GM21526 (cell line): ENCODE measurements at regions not wholly inside any gene's neighbourhood (a gene's known extent, or its start where the extent isn't known, plus 50 kb on each side); places are given as distances from the start of the nearest gene placed in this dataset.
"Not testable (repeated sequence)": the region's sequence is repeated elsewhere in the genome, so short reads cannot be mapped to it uniquely, and the experiment has no call there.

Experiments
- ATAC-seq: cut with Tn5 transposase; IDR thresholded peaks from one replicate; pipeline ENCODE4 v1.9.1; 2021; ENCODE audit warnings: moderate library complexity; ENCODE audit not compliant: unreplicated experiment, low FRiP score

DNA sequence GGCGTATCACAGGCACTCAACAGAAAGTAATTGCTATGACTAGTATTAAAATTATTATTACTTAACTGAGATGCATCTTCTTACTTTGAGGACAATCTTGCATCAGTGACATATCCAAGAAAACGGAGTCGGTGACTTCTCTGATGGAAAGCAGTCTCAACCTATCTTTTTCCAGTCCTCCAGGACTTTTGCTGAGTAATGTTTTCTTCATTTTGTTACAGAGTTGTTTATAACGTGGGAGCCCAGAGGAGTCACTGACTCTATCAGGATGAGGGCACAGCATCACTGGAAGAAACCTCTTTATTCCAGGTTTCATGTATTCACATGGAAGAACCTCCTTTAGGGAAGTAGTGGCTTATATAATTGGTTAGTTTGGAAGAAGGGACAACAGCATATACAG, 51.5 kb upstream of the MELK start:
- ATAC-seq = no peak

DNA sequence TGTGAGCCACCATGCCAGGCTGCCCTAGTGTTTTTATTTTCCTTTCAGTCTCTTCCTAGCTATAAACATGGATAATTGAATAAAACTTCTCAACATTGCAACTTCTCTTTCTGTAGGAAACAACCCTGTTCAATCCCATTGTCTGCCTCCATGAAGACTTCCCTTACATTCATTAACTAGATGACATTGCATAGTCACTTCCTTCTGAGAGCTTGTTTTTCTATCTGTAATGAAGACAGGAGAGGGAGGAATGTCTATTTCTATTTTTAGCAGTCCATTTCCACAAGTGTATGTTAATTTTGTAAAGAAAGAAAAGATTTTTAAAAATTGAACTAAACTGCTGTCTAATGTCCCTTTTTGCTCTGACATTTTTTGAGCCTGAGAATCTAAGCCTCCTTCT, 55.6 kb upstream of the MELK start:
- ATAC-seq = no peak

DNA sequence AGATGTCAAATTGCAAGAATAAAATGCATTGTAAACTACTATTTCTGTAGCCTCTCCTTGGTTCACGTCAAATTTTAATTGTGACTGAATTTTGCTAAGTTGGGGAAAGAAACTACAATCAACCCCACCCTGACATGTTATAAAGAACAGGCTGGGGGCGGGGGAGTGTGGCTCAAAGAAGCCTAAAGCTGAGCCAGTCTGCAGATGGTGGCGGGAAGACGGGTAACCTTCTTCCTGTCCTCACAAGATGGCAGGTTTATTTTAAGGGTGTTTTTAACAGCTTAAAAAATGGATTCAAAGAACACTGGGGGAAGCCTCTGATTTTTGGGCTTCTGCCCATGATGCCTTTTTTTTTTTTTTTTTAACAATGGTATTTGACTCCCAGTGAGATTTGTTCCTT, 68.5 kb upstream of the MELK start:
- no peak for ATAC-seq

DNA sequence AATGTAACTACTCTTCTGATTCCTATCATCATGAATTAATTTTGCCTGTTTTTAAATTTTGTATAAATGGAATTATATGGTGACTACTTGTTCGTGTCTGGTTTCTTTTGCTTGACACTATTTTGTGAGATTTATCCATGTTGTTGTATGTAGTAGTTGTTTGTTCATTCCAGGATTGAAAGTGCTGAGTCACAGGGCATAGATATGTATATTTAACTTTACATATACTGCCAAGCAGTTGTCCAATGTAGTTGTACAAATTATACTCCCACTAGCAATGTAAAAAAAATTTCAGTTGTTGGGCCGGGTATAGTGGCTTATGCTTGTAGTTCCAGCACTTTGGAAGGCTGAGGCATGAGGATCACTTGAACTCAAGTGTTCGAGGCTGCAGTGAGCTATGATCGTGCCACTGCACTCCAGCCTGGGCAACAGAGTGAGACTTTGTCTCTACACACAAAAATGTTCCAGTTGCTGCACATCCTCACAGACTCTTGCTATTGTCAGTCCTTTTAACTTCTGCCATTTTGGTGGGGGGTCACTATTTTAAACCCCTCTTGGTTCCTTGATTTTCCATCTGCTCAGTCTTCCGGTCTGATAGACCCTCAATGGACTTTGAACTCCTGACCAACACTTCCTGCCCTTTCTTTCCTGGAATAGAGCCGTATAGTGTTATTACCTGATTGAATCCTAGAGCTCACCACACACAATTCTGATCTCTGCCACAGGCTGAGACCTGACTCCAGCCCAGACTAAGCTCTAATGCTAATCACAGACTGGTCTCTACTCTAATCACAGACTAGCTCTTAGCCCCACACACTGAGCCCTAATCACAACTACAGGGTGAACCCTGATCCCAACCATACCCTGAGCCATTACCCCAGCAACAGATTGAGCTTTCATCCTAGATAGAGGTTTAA, 69.3 kb upstream of the MELK start:
- no peak for ATAC-seq

DNA sequence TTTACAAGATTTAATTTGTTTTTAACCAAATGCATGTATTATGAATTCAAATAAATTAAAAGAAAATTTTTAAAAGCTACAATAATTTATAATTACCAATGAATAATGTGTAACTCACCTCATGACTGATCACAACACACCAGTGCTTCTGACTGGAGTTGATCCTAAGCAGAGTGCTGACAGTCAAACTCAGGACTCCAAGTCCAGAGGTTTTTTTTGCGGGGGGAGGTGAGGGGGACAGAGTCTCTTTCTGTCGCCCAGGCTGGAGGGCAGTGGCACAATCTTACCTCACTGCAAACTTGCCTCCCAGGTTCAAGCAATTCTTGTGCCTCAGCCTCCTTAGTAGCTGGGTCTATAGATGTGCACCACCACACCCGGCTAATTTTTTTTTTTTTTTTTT, 71.0 kb upstream of the MELK start:
- ATAC-seq = no peak

DNA sequence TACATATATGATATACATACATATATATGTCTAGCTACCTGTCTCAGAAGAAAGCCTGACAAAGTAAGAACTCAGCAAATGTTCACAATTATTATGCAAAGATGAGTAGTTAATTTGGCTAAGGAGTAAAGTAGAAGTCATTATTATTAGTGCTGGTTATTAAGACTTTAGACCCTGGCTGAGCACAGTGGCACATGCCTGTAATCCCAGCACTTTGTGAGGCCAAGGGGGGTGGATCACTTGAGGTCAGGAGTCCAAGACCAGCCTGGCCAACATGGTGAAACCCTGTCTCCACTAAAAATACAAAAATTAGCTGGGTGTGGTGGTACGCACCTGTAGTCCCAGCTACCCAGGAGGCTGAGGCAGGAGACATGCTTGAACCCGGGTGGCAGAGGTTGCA, 71.8 kb upstream of the MELK start:
- not testable (repeated sequence) for ATAC-seq

DNA sequence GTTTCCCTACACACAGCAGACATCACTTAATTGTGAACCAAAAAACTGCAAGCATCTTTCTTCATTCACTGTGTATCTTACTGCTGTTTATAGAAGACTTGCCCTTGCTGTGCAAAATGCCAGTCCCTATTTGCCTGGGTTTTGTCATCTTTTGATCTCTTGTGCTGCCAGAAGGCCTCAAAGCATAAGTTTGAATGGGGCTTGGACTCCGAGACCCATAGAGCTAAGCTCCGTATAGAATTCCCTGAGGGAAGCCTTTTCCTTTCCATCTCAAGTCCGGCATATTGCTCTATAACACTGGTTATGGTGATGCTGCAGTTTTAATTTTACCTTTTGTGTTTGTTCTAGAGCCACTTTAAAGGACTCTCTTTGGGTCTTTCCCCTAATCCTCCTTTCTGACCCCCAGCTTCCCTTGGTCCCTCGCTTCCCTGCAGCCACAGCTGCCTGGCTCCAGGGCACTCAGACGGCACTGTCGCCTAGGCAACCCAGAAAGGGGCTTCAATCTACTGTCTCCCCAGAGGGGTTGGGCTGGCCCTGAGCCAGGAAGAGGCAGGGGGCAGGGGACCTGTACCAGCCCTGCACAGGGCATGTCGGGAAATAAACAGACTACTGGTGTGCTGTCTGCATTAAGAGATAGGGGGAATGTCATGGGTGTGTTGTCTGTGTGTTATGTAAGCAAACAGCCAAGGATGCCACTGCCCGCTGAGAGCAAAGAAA, 73.4 kb upstream of the MELK start:
- ATAC-seq = no peak

DNA sequence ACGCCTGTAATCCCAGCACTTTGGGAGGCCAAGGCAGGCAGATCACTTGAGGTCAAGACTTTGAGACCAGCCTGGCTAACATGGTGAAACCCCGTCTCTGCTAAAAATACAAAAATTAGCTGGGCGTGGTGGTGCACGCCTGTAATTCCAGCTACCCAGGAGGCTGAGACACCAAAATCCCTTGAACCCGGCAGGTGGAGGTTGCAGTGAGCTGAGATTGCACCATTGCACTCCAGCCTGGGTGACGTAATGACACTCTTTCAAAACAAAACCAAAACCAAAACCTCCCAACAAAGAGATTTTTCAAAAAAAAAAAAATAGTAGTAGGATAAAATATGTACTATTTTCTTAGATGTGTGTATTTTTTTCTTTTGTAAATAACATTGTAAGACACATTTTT, 79.1 kb upstream of the MELK start:
- not testable (repeated sequence) for ATAC-seq

DNA sequence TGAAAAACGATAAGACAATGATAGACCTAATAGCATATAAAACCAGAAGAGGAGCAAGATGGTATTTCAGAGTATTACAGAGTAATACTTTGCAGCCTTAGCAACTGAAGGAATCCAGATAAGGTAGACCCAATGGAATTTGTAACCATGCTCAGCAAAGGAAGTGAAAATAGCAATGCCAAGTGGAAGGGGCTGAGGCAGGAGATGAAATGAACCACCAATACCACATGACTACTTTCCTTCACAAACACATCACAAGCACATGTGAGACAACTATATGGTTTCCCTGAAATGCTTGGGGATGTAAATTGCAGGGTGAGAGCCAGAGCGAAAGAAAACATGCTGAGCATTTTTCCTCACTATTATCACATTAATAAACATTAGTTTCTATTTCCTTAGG, 79.8 kb upstream of the MELK start:
- ATAC-seq = no peak

DNA sequence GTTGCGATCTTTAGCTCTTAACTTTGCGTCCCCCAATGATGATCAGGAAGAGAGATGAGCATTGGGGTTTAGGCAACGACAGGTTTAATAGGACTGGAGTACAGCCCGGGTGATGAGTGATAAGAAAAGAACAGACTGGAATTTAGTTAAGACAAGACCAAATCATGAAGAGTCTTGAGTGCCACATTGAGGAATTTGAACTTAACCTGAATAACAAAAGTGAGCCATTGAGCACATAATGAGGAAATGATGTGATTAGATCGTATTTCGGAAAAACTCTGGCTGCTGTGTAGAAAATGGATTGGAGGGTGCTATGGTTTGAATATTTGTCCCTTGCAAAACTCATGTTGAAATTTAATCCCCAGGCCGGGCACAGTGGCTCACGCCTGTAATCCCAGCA, 83.2 kb upstream of the MELK start:
- no peak for ATAC-seq

DNA sequence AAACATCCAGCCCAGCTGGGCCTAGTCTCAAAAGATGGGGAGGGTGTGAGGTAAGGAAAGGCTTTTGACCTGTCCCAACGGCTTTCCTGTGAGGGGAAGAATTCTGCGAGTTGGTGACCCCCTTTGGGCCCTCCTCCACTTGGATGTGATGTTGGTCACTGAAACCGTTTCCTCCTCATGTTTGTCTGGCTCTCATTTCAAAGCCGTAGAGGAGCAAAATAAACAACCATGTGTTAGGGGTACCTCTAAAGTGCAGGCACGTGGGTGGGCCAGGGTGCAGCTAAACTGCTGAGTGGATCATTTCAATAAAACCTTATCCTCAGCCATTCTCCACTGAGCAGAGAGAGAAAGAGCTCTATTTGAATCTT, 84.3 kb upstream of the MELK start:
- ATAC-seq = no peak

DNA sequence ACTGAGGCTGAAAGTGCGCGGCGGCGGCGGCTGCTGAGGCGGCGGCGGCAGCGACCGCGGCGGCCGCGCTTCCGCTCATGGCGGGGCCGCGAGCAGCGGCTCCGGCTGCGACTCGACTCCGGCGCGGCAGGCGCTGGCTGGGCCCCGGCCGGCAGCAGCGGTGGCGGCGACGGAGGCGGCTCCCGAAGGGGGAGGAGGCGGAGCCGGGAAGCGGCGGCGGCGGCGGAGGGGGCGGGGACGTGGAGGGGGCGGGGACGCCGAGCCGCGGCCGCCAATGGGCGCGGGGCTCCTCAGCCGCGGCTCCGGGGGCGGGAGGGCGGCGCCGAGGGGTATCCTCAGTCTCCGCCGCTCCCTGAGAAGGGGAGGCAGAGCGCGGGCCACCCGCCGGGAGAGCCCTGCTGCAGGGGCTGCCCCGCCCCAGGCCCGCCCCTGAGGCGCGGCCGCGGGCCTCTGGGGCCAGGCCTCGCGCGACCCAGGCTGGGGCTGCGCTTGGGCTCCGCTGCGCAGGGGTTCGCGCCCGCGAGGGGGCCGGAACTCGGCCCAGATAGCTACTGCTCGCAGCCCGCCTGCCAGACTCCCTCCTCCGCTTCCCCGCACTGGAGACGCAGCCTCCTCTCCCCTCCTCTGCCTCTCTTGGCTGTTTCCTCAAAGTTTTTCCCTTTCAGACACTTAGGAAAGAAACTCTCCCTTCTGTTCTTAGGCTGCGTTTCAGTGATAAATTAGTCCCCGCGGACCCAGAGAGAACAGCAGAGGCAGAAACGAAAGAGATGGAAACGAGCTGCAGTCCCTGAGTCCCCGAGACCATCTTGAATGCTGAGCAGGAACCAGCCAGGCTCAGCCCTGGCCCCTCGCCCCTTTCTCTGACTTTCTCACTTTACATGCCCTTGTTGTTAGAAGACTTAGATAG, 85.0 kb upstream of the MELK start:
- ATAC-seq = peak; percentile 84

DNA sequence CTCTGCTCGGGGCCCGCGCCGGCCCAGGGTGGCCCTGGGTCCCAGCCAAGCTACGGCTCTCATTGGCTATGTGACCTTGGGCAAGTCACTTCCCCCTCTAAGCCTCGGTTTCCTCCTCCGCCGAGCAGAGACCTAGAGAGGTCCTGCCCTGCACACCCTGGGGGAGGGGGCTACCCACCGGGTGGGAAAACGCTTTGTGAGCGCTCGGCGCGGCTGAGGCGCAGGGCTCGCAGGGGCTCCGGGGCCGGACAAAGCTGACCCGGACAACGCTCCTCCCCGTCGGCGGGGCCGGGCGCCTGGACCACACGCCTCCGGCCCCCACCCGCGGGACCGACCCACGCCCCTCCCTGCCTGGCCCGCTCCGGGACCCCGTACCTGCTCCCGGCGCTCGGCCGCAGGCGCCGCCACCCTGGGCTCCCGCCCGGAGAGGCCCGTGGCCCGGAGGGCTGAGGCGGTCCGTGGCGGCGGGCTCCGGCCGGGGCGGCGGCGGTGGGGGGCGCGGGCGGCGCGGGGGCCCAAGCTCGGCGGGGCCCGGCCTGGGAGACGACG, 85.7 kb upstream of the MELK start:
- ATAC-seq = peak; percentile 44

DNA sequence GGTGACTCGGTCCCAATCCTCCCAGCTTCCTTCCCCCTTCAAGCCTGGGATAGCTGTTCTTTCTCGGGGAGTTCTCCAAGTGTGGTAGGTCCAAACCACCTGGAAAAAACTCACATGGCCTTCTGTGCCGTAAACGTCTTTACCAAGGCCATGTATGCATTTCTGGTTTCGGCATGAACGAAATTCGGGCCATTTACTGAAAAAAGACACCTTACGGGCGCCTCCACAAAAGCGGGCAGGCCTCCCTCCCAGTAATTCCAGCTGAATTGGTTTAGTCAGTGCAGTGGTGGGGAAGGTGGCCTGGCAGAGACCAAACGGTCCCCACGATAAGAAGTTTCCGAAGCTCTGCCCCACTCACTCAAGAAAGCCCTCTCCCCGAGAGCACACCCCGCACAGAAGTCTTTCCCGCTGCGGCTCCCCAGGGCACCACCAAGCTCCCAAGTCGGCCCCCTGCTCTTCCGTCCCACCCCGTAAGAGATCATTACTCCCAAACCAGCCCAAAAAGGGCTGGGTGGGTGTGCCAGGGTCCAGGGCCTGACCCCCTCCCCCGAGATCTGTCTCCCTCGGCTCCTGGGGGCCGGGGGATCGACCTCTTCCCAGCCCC, 86.3 kb upstream of the MELK start:
- peak; percentile 2 for ATAC-seq

DNA sequence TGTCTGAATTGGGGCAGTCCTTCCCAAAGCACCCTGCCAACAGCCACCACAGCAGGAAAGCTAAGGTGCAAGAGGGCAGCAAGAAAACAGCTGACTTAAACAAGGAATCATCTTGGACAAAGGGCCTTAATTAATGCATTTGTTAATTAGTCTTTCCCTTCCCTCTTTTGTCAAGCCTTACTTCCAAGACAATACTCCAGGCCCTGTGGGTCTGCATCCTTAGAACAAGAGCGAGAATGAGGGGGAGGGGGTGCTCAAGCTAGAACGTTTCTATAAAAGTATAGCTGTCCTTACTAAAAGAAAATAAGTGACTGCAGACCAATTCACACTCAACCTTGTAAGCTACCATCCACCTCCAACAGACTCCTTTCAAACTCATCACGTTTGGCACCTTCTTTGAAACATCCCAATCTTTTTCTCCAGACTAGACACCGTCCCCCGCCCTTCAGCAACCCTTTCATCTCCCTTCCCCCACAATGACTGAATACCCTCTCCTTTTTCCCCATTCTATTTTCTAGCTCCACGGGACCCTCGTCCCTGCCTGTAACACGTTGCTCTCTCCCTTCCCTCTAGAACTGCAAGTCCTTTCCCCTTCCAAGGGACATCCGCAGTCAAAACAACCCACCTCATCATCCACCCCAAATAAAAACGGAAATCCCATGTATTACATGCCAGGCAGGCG, 85.7 kb upstream of the RNF38 start:
- no peak for ATAC-seq

DNA sequence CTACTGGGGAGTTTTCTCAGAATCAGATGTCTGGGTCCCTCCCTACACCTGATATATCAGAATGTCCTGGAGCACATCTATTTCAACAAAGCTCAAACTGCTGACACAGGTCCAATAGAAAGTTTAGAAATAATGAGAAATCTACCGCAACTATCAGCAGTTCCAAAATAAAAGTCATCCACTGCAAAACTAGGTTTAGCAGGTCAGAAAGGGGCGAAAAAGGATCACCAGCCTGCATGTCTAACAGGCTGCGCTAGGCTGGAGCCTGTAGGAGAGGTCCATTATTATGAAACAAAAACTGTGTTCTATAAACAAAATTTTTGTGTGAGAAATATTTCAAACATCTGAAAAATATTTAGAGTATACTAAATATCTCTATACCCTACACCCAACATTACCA, 84.1 kb upstream of the RNF38 start:
- ATAC-seq = no peak

DNA sequence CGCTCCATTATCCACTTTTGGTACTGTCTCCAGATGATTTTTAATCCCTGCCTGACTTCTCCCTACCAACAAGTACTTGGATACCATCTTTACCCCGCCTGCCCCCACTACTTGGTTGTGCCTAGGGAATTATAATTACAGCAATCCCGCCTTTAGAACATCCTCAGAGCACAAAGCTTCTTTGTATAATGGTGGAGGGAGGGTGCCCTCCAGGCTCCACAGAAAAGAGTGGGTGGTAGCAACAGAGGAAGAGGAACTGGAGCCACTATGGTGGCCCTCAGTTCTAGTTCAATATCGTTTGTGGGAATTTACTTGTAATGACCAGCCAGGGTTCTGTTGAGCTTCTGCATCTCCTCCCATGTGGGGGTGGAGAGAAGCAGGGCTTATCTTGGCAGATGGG, 79.0 kb upstream of the RNF38 start:
- ATAC-seq = no peak

DNA sequence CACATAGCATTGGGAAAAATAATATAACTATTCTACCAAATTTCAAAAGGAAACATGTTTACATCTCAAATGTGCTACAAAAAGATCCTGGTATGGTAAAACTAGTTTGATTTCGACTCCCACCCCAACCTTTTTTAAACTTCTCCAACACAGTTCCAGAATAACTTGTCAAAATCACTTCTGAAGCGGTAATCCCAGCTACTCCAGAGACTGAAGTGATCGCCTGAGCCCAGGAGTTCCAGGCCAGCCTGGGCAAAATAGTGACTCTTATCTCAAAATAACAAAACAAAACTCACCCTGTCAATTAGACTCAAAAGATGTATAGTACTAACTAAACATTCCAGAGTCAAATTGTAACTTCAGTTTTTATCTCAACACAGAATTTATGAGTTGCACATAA, 71.3 kb upstream of the RNF38 start:
- no peak for ATAC-seq

DNA sequence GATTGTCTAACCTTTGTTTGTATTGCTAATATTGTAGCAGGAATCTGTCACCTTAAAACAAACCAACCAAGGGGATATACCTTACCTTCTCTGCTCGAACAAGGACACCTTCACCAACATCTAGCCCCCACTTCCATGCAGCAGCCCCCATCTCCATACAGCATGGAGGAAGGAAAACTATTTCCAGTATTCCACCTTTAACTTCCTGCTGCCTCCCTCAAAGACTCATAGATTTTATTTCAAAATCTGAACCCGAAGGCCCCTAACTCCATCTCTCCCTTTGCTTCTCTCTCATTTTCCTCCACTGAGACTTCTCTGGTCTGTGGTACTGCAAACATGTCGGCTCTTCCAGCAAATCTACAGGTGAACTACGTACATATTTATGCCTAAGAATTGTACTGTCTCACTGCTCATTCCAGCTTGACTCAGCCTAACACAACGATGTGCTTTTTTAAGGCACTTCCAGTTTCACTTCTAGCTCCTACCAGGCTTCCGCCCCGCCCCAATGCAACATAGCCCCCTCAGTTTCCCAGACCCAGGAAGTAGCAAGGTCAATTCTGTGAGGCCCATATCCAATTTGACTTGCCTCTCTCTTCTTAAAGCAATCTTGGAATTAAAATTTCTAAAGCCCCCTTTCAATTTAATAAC, 70.7 kb upstream of the RNF38 start:
- ATAC-seq = peak; percentile 86
